Transverse colon (tissue), 4 donors: ENCODE measurements at regions not wholly inside any gene's neighbourhood (a gene's known extent, or its start where the extent isn't known, plus 50 kb on each side); places are given as distances from the start of the nearest gene placed in this dataset.

Experiments used
- DNase-seq: peaks from one replicate; pipeline ENCODE4 v3.0.0-alpha.2; 2019
- H3K27ac ChIP-seq, 4 donors: fragments of 200-600 bp; sonication (generic); 2 replicates each; pipeline ENCODE4 v1.5.1; 2016 to 2018; ENCODE audit warnings: inconsistent platforms in 4 of 4
- H3K27me3 ChIP-seq: fragments of 200-600 bp; sonication (generic); 2 replicates; pipeline ENCODE4 v1.5.1; 2017; ENCODE audit warnings: inconsistent platforms
- H3K36me3 ChIP-seq, 4 donors: fragments of 200-600 bp; sonication (generic); 2 replicates each; pipeline ENCODE4 v1.5.1; 2017 to 2019; ENCODE audit warnings: inconsistent platforms in 4 of 4
- H3K4me1 ChIP-seq, 4 donors: fragments of 200-600 bp; sonication (generic); 2 replicates each; pipeline ENCODE4 v1.5.1; 2017 to 2020; ENCODE audit warnings: inconsistent platforms in 4 of 4
- H3K4me3 ChIP-seq, 4 donors: fragments of 200-600 bp; sonication (generic); 1 replicate in 1 of 4; 2 replicates in 3 of 4; pipeline versions ENCODE4 v1.5.1 to v1.6.1; 2017 to 2019; ENCODE audit warnings: inconsistent platforms in 4 of 4
- H3K9me3 ChIP-seq, 2 donors: fragments of 200-600 bp; sonication (generic); 2 replicates each; pipeline ENCODE4 v1.5.1; 2017 to 2019; ENCODE audit warnings: inconsistent platforms in 2 of 2
- EP300 ChIP-seq: sonication (generic); formaldehyde crosslinking; IDR thresholded peaks from one replicate; pipeline ENCODE4 v1.6.1; 2017; ENCODE audit warnings: antibody characterized with exemption, low read depth
- POLR2A ChIP-seq: fragments of 450-650 bp; IDR thresholded peaks from one replicate; pipeline ENCODE4 v1.6.1; 2016; ENCODE audit warnings: antibody characterized with exemption, mild to moderate bottlenecking, moderate library complexity
- POLR2AphosphoS5 ChIP-seq, 3 donors: sonication (generic); formaldehyde crosslinking; IDR thresholded peaks; one replicate each; pipeline ENCODE4 v1.6.1; 2016; ENCODE audit warnings: antibody characterized with exemption in 3 of 3
- WGBS, 2 donors: methylation state at CpG; one replicate each; pipeline ENCODE4 v1.1.5; 2018; ENCODE audit warnings: low coverage in 1 of 2; 5-methylcytosine and 5-hydroxymethylcytosine counted together
- in situ Hi-C, 4 donors: fragments of 200-750 bp; cut with MboI; loops; one replicate each; pipeline versions ENCODE4 v1.15.0 to v1.15.1; 2017; ENCODE audit warnings: low sequenced_read_pairs in 3 of 4, low pct_ligation_motif_present in 1 of 4, low pct_unique_long_range_greater_than_20kb in 1 of 4
- intact Hi-C: fragments of 100-400 bp; cut with DNase I; formaldehyde crosslinking; loops from one replicate; pipeline ENCODE4 v1.15.1; 2023; ENCODE audit warnings: low total_unique reads
- TF ChIP-seq, protein P1 (sequence below), 5 experiments: fragments of 200-600 bp in 3 of 5; fragments of 450-650 bp in 2 of 5; sonication (generic) in 3 of 5; IDR thresholded peaks; 1 replicate in 2 of 5; 2 replicates in 3 of 5; pipeline ENCODE4 v1.5.1; 2016 to 2017; ENCODE audit warnings: antibody characterized with exemption in 5 of 5, inconsistent platforms in 3 of 5, mild to moderate bottlenecking in 2 of 5, moderate library complexity in 1 of 5

DNA sequence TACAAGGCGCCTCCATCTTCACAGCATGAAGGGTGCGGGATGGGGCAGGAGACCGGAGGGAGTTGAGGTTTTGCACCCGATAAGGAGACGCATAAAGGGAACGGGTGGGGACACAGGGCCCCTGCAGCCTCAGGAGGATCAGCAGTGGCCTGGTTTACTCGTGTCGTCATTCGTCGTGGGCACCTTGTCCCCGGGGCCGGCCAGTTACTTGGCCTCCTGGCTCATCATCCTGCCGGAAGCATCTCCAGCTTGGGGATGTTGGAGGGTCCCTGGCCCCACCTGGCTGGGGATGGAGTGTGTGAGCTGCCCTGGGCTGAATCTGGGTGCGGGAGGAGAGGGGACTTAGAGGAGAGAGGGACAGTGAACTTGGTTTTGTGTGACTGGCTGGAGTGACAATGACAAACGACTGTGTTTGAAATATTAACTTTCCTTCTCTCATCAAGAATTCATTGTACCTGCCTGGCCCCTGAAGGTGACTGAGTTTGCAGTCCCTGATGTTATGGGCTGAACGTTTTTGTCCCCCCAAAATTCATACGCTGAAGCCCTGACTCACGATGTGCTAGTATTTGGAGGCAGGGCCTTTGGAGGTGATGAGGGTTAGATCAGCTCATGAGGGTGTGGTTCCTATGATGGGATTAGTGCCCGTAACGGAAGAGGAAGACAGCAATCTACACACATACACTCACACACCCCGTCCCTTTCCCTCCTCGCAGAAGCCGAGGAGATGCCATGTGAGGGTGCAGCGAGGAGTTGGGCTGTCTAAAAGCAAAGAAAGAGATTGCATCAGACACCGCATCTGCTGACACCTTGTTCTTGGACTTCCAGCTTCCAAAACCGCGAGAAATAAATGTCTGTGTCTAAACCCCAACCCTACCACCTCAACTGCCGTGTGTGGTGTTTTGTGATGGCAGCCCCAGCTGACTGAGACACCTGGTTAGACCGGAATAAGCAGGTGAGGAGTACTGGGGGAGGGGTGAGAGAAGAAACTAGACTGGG, 65.0 kb upstream of the MAP3K4 start:
- intact Hi-C loops = loop anchor here (10.0 kb wide), 1 partner anchor 188 kb away; no protein-coding TSS in a partner anchor
- TF ChIP-seq EP300 = no peak
- TF ChIP-seq, protein P1, sequence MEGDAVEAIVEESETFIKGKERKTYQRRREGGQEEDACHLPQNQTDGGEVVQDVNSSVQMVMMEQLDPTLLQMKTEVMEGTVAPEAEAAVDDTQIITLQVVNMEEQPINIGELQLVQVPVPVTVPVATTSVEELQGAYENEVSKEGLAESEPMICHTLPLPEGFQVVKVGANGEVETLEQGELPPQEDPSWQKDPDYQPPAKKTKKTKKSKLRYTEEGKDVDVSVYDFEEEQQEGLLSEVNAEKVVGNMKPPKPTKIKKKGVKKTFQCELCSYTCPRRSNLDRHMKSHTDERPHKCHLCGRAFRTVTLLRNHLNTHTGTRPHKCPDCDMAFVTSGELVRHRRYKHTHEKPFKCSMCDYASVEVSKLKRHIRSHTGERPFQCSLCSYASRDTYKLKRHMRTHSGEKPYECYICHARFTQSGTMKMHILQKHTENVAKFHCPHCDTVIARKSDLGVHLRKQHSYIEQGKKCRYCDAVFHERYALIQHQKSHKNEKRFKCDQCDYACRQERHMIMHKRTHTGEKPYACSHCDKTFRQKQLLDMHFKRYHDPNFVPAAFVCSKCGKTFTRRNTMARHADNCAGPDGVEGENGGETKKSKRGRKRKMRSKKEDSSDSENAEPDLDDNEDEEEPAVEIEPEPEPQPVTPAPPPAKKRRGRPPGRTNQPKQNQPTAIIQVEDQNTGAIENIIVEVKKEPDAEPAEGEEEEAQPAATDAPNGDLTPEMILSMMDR (IDR thresholded peaks at IDR 0.05) = no peak
- no peak for TF ChIP-seq POLR2A
- TF ChIP-seq POLR2AphosphoS5 (IDR thresholded peaks at IDR 0.05) = no peak
- Histone ChIP-seq H3K4me1 (peaks cover 0 to 11% (median 6%) of the 10 kb centered on the region in 4 donors), H3K4me3 (no peak overlapping the region), H3K27ac (no peak overlapping the region), H3K9me3 (no peaks in the 10 kb centered on the region), H3K27me3 (peaks cover 20% of the 10 kb centered on the region), H3K36me3 (no peaks in the 10 kb centered on the region)
- WGBS, 2 donors = 82% methylated on average over 29 of the region's 29 CpGs; no CpG with 5 or more reads in 1 of the 2 donors
- DNase-seq = no peak
- in situ Hi-C loops = loop anchor here in 1 of 4 donors (5.0 kb wide), 1 partner anchor 441 kb away; no protein-coding TSS in a partner anchor

DNA sequence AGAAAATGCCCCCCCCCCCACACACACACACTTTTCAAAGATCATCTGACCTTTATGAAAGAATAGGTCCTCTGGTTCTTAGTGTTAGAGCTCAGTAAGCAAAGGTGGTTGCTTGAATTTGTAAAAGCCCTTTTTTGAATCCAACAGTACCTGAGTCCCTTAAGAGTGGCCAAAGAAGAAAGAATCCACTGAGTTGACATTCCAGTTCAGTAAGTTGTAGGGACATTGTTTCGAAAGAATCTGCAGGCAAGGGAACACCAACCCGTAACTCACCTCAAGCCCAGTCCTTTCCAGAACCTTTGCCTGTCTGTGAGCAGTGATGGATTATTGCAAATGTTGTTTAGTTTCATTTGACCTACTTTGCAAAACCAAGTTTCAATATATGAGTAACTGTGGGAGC, 64.2 kb upstream of the MAP3K4 start:
- TF ChIP-seq EP300 (no peak), POLR2A (no peak), POLR2AphosphoS5 (IDR thresholded peaks at IDR 0.05) (no peak)
- TF ChIP-seq, protein P1 (IDR thresholded peaks at IDR 0.05) = no peak
- Histone ChIP-seq H3K36me3 (no peaks in the 10 kb centered on the region), H3K4me3 (no peak overlapping the region), H3K9me3 (no peaks in the 10 kb centered on the region), H3K4me1 (peaks cover 0 to 11% (median 6%) of the 10 kb centered on the region in 4 donors), H3K27ac (no peak overlapping the region), H3K27me3 (peaks cover 29% of the 10 kb centered on the region)
- WGBS, 2 donors = 83 to 85% methylated on average over 2 of the region's 2 CpGs
- intact Hi-C loops = loop anchor here (10.0 kb wide), 1 partner anchor 187 kb away; no protein-coding TSS in a partner anchor
- in situ Hi-C loops = loop anchor here in 1 of 4 donors (5.0 kb wide), 1 partner anchor 440 kb away; no protein-coding TSS in a partner anchor
- no peak for DNase-seq

DNA sequence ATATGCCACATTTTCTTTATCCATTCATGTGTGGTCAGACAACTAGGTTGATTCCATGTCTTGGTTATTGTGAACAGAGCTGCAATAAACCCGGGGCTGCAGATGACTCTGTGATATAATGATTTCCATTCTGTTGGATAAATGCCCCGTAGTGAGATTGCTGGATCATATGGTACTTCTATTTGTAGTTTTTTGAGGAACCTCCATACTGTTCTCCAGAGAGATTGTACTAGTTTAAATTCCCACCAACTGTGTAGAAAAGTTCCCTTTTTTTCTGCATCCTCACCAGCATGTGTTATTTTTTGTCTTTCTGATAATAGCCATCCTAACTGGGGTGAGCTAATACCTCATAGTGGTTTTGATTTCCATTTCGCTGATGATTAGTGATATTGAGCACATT, 62.2 kb upstream of the MAP3K4 start:
- H3K4me1 ChIP-seq = peaks cover 0 to 11% (median 6%) of the 10 kb centered on the region in 4 donors
- H3K36me3 ChIP-seq = no peaks in the 10 kb centered on the region
- no peak overlapping the region for H3K27ac ChIP-seq
- intact Hi-C loops = loop anchor here (10.0 kb wide), 1 partner anchor 185 kb away; no protein-coding TSS in a partner anchor
- H3K9me3 ChIP-seq = no peaks in the 10 kb centered on the region
- 75 to 83% methylated on average over 1 to 3 of the region's 3 CpGs for WGBS, 2 donors
- no peak overlapping the region for H3K4me3 ChIP-seq
- H3K27me3 ChIP-seq = peaks cover 29% of the 10 kb centered on the region
- DNase-seq = no peak
- in situ Hi-C loops = loop anchor here in 1 of 4 donors (5.0 kb wide), 1 partner anchor 438 kb away; no protein-coding TSS in a partner anchor
- no peak for TF ChIP-seq POLR2A
- TF ChIP-seq EP300 = no peak
- TF ChIP-seq, protein P1 (IDR thresholded peaks at IDR 0.05) = no peak

DNA sequence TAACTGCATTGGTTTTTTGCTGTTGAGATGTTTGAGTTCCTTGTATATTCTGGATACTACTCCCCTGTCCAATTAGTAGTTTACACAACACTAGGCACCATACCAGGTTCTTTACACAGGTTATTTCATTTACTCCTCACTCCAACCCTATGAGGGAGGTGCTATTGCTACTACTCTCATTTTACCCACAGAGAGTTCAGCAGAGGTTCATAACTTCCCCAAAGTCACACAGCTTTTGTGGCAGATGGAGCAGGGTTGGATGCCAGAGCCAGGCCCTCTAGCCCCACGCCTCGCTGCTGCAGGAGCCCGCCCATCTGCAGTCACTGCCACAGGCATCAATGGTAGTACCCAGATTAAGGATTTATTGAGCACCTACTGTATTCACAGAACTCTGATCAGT, 61.7 kb upstream of the MAP3K4 start:
- H3K4me3 ChIP-seq = no peak overlapping the region
- no peaks in the 10 kb centered on the region for H3K36me3 ChIP-seq
- in situ Hi-C loops = loop anchor here in 3 of 4 donors (5.0 to 10.0 kb wide), 2 partner anchors 437 to 445 kb away; no protein-coding TSS in a partner anchor
- no peak for TF ChIP-seq POLR2AphosphoS5 (IDR thresholded peaks at IDR 0.05)
- TF ChIP-seq, protein P1 (IDR thresholded peaks at IDR 0.05) = no peak
- TF ChIP-seq EP300 = no peak
- TF ChIP-seq POLR2A = no peak
- no peak for DNase-seq
- WGBS, 2 donors = 76% methylated on average over 3 of the region's 3 CpGs; no CpG with 5 or more reads in 1 of the 2 donors
- peaks cover 0 to 11% (median 6%) of the 10 kb centered on the region in 4 donors for H3K4me1 ChIP-seq
- H3K27me3 ChIP-seq = peaks cover 32% of the 10 kb centered on the region
- H3K27ac ChIP-seq = no peak overlapping the region
- intact Hi-C loops = loop anchor here (5.0 to 10.0 kb wide), 2 partner anchors 185 to 442 kb away; no protein-coding TSS in a partner anchor
- no peaks in the 10 kb centered on the region for H3K9me3 ChIP-seq
